NCI-H524 (cell line): ENCODE measurements at regions not wholly inside any gene's neighbourhood (a gene's known extent, or its start where the extent isn't known, plus 50 kb on each side); places are given as distances from the start of the nearest gene placed in this dataset.

Experiments used
- DNase-seq, 2 experiments: peaks; one replicate each; lab custom pipeline; 2025; lab: John Stamatoyannopoulos, UW

DNA sequence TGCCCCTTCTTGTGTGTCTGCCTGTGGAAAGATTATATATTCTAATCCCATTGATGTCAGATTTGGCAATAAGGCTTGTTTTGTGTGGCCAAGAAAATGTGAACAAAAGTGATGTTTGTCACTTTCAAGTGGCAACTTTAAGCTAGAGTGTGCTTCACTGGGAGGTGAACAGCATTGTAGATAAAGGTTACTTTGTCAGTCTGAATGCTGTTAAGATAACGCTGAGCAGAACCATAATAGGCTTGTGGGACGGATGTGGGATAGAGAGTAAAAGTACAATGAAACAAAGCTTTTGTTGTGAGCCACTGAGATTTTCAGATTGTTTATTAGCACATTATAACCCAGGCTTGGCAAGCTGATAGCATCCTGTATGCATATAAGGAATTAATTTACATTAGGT lies 303.8 kb upstream of the MAN1A1 start:
- no peak for DNase-seq

- peak in 1 of 2 experiments; percentile 39 for DNase-seq
Measured at GRCh38 chr6:119649531-119649930, 300.0 kb upstream of the MAN1A1 start.

GRCh38 chr6:119647309-119647708 lies 297.7 kb upstream of the MAN1A1 start:
- DNase-seq: no peak

GRCh38 chr6:119643876-119644275 lies 294.3 kb upstream of the MAN1A1 start:
- peak in 1 of 2 experiments; percentile 12 for DNase-seq

- DNase-seq: no peak
Measured at GRCh38 chr6:119637768-119638167, 288.2 kb upstream of the MAN1A1 start.

GRCh38 chr6:119636060-119636459 lies 286.5 kb upstream of the MAN1A1 start:
- no peak for DNase-seq

DNA sequence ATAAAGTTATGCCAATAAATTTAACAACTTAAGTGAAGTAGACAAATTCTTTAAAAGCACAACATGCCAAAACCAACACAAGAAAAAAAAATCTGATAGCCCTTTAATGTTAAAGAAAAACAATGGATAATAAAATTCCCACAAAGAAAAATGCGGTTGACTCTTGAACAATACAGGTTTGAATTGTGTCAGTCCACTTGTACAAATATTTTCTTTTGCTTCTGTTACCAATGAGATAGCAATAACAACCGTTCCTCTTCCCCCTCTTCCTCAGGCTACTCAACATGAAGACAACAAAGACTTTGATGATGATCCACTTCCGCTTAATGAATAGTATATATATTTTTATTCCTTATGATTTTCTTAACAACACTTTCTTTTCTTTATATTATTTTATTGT lies 283.9 kb upstream of the MAN1A1 start:
- no peak for DNase-seq

GRCh38 chr6:119630561-119631192 lies 281.1 kb upstream of the MAN1A1 start:
- DNase-seq: no peak

GRCh38 chr6:119628691-119629594 lies 279.4 kb upstream of the MAN1A1 start:
- DNase-seq: no peak

GRCh38 chr6:119627908-119628669 lies 278.5 kb upstream of the MAN1A1 start:
- DNase-seq: no peak

DNA sequence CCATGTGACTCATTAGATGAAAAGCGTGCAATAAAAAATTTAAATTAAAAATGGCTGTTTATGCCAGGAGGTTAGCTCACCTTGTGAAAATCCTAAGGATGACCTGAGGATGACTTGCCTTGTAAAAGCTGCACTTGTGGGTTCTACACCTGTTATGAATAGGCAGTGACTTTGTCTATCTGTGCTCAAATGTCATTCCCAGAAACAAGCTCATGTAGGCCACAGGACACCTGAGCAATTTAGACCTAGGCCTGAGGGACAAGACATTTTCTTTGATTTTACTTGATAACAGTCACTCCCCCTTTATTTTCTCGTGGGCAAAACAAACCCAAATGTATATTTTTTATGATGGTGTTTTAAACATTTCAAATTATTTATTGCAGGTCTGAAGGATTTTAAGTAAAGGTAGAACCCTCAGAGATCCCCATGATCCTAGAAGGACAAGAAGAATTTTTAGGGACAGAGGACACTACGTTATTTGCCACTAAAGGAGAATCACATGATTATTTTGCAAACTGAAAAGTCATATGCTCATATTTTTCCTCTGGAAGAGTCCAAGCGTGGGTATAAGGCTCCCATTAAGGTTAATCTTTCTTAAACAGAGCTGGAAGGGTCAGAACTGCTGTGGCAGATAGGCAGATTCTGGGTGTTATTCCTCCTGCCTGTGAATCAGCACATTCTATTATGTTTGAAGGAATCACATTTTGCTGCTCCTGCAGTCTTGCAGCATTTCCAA lies 277.5 kb upstream of the MAN1A1 start:
- DNase-seq: no peak

- no peak for DNase-seq
Measured at GRCh38 chr6:119620846-119621555, 271.4 kb upstream of the MAN1A1 start.

DNA sequence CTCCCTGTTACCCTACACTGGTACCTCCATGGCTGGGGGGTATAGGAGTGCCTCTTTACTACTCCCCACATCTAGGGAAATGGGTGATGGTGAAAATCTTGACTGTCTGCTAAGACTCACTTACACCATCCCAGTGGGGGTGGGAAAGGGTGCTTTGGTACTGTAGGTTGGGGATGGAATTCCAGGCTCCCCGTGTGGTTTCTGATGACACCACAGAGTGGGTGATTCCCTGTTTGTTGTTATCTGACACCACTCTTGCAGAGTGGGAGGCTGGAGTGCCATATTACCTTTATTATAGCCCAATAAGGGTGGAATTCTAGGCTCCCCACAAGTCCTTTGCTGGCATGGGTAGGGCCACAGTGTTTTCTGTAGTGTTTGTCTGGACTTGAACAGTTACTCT lies 264.6 kb upstream of the MAN1A1 start:
- DNase-seq: no peak

- DNase-seq: peak in 1 of 2 experiments; percentile 40
Measured at GRCh38 chr6:119612911-119613381, 263.4 kb upstream of the MAN1A1 start.

DNA sequence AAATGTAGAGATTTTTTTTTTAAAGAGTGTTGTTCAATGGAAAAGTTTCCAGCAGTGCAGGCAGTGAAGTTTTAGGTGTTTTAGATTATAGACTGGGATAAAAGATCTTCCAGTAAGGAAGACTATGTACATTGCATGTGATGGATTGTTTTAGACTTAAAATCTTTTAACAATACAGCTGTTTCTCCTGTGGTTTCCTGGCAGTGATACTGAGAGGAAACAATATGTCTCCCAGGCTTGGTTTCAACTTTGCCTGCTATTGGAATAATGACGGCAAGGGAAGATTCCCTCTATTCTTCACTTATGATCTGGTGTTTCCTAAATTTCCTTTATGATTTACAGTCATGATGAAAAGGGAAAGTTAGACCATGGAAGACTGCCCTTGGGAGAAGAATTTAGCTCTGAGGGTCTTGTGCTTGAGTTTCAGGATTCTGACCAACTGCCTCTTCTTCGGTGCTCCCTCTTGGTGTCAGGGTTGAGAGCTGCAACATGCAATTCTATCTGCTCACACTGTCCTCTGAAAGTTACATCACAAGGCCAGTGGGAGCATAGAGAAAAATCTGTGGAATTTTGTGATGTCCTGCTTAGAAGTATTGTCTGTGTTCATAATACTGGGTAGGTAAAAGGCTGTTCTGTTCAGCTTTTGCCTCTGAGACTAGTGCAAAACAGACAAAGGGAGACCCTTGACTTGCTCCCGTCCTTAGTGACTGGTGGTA lies 262.8 kb upstream of the MAN1A1 start:
- no peak for DNase-seq

DNA sequence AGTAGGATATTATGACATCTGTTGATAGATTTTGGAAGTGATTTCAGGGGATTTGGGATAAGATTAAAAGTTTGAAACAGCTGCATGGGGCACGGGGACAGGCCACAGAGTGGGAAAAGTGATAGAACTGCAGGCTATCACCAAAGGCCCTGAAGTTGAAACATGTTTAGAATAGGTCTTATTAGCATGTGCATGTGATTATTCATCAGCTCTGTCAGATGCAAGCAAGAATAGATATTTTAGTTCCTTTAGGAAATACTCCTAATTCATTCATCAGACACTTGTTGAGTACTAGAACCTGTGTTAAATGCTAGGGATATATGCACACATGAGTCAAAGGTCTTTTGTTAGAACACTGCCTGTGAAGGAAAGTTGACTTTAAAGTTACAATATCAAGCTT lies 261.2 kb upstream of the MAN1A1 start:
- DNase-seq: no peak

- DNase-seq: no peak
Measured at GRCh38 chr6:119610265-119610664, 260.7 kb upstream of the MAN1A1 start.

GRCh38 chr6:119609865-119610264 lies 260.3 kb upstream of the MAN1A1 start:
- DNase-seq: no peak

DNA sequence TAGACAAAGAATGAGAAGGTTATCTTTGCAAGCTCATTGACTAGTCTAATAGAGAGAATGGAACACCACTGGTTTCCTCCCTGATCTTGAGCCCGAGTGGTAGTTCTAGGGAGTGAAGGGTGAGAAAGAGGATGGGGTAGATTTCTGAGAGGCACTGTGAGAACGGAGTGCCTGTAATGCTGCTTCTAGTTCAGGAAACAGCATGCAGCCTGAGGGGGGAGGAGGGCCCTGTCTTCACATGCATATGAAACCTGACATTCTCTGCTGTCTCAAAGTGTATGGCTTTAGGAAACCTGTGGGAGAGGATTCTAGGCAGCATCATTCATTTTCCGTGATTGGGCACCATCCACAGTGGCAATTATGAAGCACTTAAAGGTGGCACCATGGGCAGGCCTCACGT lies 259.4 kb upstream of the MAN1A1 start:
- DNase-seq: no peak

DNA sequence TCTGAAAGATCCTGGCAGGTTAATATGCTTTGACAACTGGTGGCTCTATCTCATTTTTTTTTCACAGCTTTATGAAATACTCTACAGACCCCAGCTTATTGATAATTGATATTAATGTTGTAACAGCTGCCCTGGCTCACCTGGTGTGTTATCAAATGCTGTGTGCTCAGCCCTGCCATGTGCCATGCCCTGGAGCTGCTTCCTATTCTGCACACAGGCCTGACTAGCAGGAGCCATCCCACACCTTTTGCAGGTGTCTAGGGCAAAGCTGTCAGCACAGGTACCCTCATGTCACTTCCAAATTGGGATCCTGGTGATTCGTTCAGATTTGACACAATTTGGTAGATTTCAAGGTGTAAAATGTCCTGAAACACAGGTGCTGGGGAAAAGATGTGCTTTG lies 254.6 kb upstream of the MAN1A1 start:
- DNase-seq: no peak

GRCh38 chr6:119603501-119603900 lies 253.9 kb upstream of the MAN1A1 start:
- no peak for DNase-seq
